HepG2 (cell line): ENCODE measurements at regions not wholly inside any gene's neighbourhood (a gene's known extent, or its start where the extent isn't known, plus 50 kb on each side); places are given as distances from the start of the nearest gene placed in this dataset.

ENCODE experiments used
- EZH2 ChIP-seq: conservative IDR thresholded peaks from 2 replicates; pipeline ENCODE4 v1.6.1; 2012; ENCODE audit warnings: mild to moderate bottlenecking, low read depth, low read length, moderate library complexity
- FOXK2 ChIP-seq: fragments of 450-650 bp; IDR thresholded peaks from 2 replicates; pipeline ENCODE4 v1.6.1; 2016
- JUND ChIP-seq: sonication (generic); formaldehyde crosslinking; IDR thresholded peaks from 2 replicates; pipeline ENCODE4 v1.8.0; 2022; ENCODE audit warnings: mild to moderate bottlenecking, missing genetic modification reagents
- RBFOX2 ChIP-seq: fragments of 200-400 bp; formaldehyde crosslinking; IDR thresholded peaks from 2 replicates; pipeline ENCODE4 v1.6.1; 2017; ENCODE audit warnings: low read depth, mild to moderate bottlenecking, low read length
- ZNF333 ChIP-seq: sonication (generic); formaldehyde crosslinking; IDR thresholded peaks from 2 replicates; pipeline ENCODE4 v1.4.0; 2020; ENCODE audit warnings: mild to moderate bottlenecking, missing genetic modification reagents, borderline replicate concordance
- TF ChIP-seq, protein P1 (sequence below): sonication (generic); formaldehyde crosslinking; IDR thresholded peaks from 2 replicates; pipeline ENCODE4 v1.5.0; 2020; ENCODE audit warnings: mild to moderate bottlenecking, missing genetic modification reagents, moderate library complexity
- TF ChIP-seq, protein P2 (sequence below): IDR thresholded peaks from 2 replicates; pipeline ENCODE4 v1.6.1; 2012; ENCODE audit warnings: inconsistent platforms

DNA sequence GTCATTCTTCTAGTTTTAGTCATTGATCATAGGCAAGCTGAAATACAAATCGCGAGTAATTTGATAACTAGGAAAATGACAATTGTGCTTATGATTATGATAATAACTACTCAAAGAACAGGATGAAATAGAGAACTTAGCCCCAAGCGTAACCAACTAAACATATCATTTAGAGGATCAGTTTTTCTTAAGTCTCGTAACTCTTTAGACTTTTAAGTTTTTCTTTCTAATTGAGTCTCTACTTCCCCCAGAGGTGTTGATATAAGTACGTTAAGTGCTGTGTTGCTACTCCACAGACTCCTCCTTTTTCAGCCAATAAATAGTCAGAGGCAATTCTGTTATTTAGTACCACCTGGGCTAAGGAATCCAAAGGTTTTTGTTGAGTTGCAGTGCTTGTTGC, 96.3 kb downstream of the NHLRC3 start:
- no peak for TF ChIP-seq ZNF333 (CRISPR knock-in tag)
- no peak for TF ChIP-seq RBFOX2
- no peak for TF ChIP-seq EZH2
- TF ChIP-seq JUND: no peak
- TF ChIP-seq, protein P1, sequence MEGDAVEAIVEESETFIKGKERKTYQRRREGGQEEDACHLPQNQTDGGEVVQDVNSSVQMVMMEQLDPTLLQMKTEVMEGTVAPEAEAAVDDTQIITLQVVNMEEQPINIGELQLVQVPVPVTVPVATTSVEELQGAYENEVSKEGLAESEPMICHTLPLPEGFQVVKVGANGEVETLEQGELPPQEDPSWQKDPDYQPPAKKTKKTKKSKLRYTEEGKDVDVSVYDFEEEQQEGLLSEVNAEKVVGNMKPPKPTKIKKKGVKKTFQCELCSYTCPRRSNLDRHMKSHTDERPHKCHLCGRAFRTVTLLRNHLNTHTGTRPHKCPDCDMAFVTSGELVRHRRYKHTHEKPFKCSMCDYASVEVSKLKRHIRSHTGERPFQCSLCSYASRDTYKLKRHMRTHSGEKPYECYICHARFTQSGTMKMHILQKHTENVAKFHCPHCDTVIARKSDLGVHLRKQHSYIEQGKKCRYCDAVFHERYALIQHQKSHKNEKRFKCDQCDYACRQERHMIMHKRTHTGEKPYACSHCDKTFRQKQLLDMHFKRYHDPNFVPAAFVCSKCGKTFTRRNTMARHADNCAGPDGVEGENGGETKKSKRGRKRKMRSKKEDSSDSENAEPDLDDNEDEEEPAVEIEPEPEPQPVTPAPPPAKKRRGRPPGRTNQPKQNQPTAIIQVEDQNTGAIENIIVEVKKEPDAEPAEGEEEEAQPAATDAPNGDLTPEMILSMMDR (CRISPR knock-in tag): no peak
- TF ChIP-seq FOXK2: no peak
- TF ChIP-seq, protein P2, sequence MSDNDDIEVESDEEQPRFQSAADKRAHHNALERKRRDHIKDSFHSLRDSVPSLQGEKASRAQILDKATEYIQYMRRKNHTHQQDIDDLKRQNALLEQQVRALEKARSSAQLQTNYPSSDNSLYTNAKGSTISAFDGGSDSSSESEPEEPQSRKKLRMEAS: no peak
